Fibroblast of peridontal ligament (primary cell): ENCODE measurements at regions not wholly inside any gene's neighbourhood (a gene's known extent, or its start where the extent isn't known, plus 50 kb on each side); places are given as distances from the start of the nearest gene placed in this dataset.
"Not testable (repeated sequence)": the region's sequence is repeated elsewhere in the genome, so short reads cannot be mapped to it uniquely, and the experiment has no call there.

Experiments
- DNase-seq: peaks from one replicate; pipeline ENCODE4 v3.0.0-alpha.2; 2010; ENCODE audit errors: extremely low read depth

- no peak for DNase-seq
Observed at GRCh38 chr1:230591678-230592077, 50.6 kb upstream of the COG2 start.

GRCh38 chr1:230589951-230590350 is 52.3 kb upstream of the COG2 start:
- DNase-seq, result no peak

DNA sequence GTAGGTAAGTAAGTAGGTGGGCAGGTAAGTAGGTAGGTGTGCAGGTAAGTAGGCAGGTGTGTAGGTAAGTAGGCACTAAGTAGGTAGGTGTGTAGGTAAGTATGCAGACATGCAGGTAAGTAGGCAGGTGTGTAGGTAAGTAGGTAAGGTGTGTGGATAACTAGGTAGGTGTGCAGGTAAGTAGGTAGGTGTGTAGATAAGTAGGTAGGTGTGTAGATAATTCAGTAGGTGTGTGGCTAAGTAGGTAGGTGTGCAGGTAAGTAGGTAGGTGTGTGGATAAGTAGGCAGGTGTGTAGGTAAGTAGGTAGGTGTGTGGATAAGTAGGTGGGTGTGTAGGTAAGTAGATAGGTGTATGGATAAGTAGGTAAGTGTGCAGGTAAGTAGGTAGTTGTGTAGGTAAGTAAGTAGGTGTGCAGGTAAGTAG is 53.9 kb upstream of the COG2 start:
- no peak for DNase-seq

DNA sequence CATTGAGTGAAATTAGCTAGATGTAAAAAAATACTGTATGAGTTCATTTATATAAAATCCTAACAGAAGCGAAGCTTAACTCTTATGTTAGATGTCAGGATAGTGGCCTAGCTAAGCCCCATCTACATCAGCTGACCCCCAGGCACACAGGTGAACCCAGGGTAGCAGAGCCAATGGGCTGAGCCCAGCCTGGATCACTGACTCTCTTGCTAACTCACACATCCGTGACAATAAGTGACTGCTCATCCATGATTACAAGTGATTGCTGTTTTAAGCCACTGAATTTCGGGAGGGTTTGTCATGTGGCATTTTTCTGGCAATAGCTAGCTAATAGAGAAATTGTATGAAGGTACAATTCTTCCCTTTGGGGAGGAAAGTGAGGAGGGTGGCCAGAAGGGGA is 55.2 kb upstream of the COG2 start:
- DNase-seq, result no peak

- no peak for DNase-seq
Observed at GRCh38 chr1:230584660-230585059, 57.6 kb upstream of the COG2 start.

GRCh38 chr1:230581446-230582079 is 60.7 kb upstream of the COG2 start:
- no peak for DNase-seq

- no peak for DNase-seq
Observed at GRCh38 chr1:230578616-230579015, 63.7 kb upstream of the COG2 start.

DNA sequence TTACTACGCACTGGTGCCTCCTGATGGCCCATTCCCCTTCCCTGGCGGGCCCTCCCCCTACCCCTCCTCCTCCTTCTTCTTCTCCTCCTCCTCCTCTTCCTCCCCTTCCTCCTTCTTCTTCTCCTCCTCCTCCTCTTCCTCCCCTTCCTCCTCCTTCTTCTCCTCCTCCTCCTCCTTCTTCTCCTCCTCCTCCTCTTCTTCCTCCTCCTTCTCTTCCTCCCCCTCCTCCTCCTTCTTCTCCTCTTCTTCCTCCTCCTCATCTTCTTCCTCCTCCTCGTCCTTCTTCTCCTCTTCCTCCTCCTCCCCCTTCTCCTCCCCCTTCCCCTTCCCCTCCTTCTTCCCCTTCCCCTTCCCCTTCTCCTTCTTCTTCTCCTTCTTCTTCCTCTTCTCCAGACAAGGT is 64.7 kb upstream of the COG2 start:
- DNase-seq, result no peak

DNA sequence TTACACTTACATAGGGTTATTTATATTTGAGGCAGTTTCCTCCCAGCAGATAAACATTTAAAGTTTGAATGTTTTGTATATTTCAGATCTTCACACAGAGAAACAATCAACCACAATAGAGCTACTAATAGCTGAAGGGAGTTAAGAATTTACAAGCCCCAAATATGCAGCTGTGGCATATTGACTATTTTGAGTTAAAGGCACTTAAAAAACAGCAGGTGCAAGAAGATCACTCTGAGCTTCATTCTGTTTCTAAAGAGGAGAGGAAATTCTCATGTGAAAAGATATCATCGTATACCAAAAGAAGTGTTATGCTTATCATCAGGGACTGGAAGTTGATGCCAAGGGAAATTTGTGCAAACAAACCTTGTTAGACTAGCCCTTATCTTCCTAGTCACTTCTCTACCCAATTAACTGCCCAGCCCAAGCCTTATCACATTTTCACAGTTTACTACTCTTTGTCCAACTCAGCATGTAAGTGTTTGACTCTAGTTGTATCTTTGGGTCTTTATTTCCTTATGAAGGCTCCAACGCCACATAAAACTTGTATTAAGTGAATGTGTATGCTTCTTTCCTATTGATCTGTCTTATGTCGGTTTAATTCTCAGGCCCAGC is 66.3 kb upstream of the COG2 start:
- no peak for DNase-seq

- no peak for DNase-seq
Observed at GRCh38 chr1:230574502-230574901, 67.8 kb upstream of the COG2 start.

- no peak for DNase-seq
Observed at GRCh38 chr1:230573658-230574057, 68.6 kb upstream of the COG2 start.

DNA sequence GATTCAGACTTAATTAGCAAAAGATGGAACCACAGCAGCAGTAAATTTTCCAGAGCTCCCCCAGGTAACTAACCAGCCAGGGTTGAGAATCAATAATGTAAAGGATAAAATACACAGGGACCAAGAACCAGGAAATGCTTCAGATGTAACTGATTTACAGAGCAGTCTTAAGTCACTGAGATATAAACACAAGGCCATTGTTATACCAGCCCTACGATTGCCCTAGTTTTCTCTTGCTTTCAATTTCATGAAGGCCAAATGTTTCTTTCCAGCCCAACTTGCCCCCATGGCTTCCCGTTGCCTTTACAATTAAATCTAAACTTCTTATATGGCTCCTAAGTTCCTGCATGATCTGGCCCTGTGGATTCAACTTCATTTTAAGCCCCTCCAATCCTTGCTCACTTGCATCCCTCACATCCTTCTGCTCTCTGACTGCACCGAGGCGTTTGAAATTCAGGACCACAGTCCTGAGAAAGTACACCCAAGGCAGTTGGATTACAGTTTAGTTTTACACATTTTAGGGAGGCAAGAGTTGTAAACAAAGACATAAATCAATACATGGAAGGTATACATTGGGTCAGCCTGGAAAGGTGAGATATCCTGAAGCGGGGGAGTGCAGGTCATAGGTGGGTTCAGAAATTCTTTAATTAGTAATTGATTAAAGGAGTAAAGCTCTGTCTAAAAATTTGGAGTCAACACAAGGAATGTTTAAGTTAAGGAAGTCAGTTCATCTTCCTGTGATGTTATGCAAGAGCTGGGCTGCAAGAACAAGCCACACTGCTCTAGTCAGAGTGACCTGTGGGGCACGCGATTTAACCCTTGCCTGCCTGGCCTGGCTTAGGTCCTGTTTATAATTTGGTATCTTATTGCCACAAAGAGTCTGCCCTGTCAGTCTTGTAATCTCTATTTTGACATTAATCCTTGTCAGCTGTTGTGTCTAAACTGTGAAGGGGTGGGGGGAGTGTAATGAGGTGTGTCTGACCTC is 69.9 kb upstream of the COG2 start:
- no peak for DNase-seq

DNA sequence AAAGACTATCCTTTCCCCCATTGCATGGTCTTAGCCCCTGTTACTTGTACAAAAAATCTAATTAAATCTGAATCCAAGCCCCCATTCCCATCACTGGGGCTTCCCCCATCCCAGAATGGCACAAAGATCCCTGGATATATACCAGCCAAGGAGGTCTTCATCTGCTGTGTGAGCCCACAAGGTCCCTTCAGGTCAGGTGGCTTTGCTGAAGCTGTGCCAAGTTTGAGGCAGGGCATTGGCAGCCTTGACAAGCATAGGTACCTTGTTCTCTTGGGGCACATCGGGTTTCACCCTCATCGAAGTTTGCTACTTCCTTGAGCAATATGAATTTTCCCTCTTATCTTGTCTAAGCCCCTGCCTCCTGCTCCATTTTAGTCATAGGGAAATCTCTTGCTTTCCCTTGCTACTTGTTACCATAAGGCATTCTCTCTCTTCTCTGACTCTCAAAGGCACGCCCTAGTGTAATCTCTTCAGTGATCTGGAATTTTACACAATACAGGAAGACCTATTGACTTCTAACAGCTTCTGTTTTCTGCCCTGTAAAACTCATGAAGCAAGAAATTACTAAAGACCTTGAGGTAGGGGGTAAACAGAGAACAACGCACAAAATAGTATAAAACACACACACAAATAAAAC is 71.4 kb upstream of the COG2 start:
- no peak for DNase-seq

DNA sequence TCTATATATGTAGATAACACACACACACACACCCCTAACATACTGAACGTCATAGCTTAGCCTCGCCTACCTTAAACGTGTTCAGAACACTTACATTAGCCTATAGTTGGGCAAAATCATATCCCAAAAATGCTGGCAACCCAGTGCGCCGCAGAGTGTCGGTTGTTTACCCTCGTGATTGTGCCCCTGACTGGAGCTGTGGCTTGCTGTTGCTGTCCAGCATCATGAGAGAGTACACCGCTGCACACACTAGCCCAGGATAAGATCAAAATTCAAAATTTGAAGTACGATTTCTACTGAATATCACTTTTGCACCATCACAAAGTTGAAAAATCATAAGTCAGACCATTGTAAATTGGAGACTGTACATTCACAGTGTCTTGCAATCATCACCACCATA is 73.1 kb upstream of the COG2 start:
- no peak for DNase-seq

DNA sequence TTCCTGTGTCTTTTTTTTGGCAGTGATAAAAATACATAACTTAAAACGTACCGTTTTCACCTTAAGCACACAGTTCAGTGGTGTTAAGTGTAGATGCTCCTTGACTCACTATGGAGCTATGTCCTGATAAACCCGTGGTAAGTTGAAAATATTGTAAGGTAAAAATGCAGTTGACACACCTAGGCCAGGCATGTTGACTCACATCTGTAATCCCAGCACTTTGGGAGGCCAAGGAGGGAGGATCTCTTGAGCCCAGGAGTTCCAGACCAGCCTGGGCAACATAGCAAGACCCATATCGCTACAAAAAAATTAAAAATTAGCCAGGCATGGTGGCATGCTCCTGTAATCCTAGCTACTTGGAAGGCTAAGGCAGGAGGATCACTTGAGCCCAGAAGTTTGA is 73.6 kb upstream of the COG2 start:
- no peak for DNase-seq

DNA sequence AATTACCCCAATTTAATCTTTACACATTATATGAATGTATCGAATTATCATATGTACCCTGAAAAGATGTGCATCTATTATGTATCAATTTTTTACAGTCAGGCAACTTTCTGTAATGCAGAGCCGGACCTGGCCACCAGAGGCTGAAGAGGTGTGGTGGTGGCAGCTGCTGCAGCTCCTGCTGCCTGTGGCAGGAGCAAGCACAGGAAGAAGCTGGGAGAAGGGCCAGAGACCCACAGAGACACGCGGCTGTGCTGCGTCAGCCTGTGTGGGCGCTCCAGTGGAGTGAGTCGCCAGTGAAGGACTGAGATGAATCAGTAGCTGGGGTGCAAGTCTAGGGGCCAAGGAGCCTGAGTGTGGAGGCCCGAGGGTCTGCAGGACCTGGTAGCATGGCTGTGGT is 74.3 kb upstream of the COG2 start:
- DNase-seq, result no peak

GRCh38 chr1:230567221-230567575 is 75.1 kb upstream of the COG2 start:
- no peak for DNase-seq

GRCh38 chr1:230566532-230567220 is 75.6 kb upstream of the COG2 start:
- DNase-seq, result not testable (repeated sequence)

- DNase-seq, result no peak
Observed at GRCh38 chr1:230565141-230565540, 77.1 kb upstream of the COG2 start.

DNA sequence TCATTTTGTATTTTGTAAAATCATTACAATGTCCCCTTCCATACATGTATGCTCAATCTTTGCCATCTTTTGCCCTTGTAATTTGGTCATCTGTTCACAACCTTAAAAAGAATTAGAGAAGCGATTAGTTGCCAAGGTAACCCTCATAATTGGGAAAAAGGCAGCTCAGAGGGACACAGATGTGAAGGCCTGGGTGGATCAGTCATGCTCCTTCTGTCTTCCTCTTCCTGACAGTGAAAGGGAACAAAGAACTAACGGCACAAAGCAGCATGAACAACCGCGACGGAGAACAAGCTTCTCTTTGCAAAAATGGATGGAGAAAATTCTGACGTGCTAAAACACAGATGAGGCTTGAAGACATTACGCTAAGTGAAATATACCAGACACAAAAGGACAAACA is 78.7 kb upstream of the COG2 start:
- DNase-seq, result no peak

DNA sequence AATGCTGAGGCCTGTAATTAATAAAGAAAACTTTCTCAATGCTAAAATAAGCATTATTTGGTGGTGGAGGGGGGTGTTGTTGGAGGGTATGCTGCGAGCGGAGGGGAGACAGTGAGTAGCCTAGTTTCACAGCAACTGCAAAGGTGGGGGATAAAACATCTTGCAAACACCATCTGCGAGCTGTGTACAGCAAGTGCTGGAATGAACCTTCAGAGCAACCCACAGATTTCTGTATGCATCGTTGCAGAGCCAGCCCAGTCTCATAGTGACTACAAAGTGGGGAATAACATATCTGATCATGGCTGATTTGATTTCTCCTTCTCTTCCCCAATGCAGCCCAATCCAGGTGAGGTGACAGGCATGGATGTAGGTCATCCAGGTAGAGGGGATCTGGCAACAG is 80.7 kb upstream of the COG2 start:
- DNase-seq, result no peak

DNA sequence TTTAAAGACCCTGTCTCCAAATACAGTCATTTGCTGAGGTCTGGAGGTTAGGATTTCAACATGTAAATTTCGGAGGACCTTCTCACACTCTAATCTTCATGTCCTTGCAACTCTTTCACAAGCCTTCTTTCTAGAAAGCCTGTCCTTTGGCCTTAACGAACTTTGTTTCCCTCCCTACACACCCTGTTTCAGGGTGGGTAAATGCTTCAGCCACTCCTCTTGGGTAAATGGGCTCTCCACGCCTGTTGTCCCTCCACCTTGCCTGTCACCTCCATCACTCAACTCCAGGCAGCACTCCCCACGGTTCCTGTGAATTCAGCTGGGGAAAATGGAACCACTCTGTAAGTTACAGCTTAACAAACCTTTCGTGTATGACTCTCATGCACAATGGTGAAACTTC is 84.0 kb upstream of the COG2 start:
- DNase-seq, result no peak
